PC-9 (cell line): ENCODE measurements at regions not wholly inside any gene's neighbourhood (a gene's known extent, or its start where the extent isn't known, plus 50 kb on each side); places are given as distances from the start of the nearest gene placed in this dataset.

Experiments
- EZH2 ChIP-seq: fragments of 200-600 bp; sonication (generic); IDR thresholded peaks from 2 replicates; pipeline ENCODE4 v1.8.0; 2017; ENCODE audit warnings: antibody characterized with exemption, low read depth
- TF ChIP-seq, protein P1 (sequence below): fragments of 200-600 bp; sonication (generic); conservative IDR thresholded peaks from 2 replicates; pipeline ENCODE4 v1.6.1; 2017; ENCODE audit warnings: mixed run types, antibody characterized with exemption, mild to moderate bottlenecking, moderate library complexity

DNA sequence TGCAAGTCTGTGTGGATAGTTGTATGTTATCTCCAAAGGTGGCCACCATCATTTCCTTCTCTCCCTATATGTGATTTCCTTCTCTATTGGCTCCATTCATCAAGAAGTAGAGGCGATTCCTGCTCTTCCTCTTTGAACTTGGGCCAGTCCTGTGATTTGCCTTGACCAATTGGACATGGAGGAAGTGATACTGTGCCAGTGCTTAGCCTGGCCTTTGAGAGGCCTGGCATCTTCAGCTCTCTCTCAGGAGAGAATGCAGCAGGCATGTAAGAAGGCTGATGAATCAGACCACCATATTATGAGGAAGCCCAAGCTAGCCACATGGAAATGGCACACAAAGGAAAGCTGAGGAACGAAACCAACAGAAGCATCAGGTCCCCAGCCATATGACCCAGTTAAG lies 195.0 kb upstream of the SVIL start:
- TF ChIP-seq, protein P1, sequence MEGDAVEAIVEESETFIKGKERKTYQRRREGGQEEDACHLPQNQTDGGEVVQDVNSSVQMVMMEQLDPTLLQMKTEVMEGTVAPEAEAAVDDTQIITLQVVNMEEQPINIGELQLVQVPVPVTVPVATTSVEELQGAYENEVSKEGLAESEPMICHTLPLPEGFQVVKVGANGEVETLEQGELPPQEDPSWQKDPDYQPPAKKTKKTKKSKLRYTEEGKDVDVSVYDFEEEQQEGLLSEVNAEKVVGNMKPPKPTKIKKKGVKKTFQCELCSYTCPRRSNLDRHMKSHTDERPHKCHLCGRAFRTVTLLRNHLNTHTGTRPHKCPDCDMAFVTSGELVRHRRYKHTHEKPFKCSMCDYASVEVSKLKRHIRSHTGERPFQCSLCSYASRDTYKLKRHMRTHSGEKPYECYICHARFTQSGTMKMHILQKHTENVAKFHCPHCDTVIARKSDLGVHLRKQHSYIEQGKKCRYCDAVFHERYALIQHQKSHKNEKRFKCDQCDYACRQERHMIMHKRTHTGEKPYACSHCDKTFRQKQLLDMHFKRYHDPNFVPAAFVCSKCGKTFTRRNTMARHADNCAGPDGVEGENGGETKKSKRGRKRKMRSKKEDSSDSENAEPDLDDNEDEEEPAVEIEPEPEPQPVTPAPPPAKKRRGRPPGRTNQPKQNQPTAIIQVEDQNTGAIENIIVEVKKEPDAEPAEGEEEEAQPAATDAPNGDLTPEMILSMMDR: no peak
- no peak for TF ChIP-seq EZH2
